ENCODE measurements at regions not wholly inside any gene's neighbourhood (a gene's known extent, or its start where the extent isn't known, plus 50 kb on each side); places are given as distances from the start of the nearest gene placed in this dataset.

GRCh38 chr15:69836048-69836447 lies 261.7 kb downstream of the TLE3 start:
- Histone ChIP-seq H3K9me3 (no peaks in the 10 kb centered on the region), H3K4me3 (no peak overlapping the region), H3K36me3 (no peaks in the 10 kb centered on the region), H3K27ac (replicated peaks in 1 of 4) (no peak overlapping the region), H3K27me3 (peaks cover 0 to 4% (median 0%) of the 10 kb centered on the region in 4 donors), H3K4me1 (no peaks in the 10 kb centered on the region)
- WGBS: 96% methylated on average over 3 of the region's 3 CpGs
- no peak for DNase-seq (ENCODE audit: extremely low spot score)
- intact Hi-C loops (cut with DNase I): no loop called here
- TF ChIP-seq POLR2AphosphoS5 (IDR thresholded peaks at IDR 0.05): no peak
- TF ChIP-seq EP300 (IDR thresholded peaks at IDR 0.05): no peak
- TF ChIP-seq CTCF (IDR thresholded peaks at IDR 0.05): no peak
- no peak for TF ChIP-seq POLR2A (IDR thresholded peaks at IDR 0.05; ENCODE audit: low read depth)

GRCh38 chr15:69836526-69837230 lies 261.0 kb downstream of the TLE3 start:
- Histone ChIP-seq H3K27ac (replicated peaks in 1 of 4) (no peak overlapping the region), H3K4me3 (no peak overlapping the region), H3K4me1 (no peaks in the 10 kb centered on the region), H3K9me3 (no peaks in the 10 kb centered on the region), H3K36me3 (no peaks in the 10 kb centered on the region), H3K27me3 (peaks cover 0 to 4% (median 0%) of the 10 kb centered on the region in 4 donors)
- no peak for DNase-seq (ENCODE audit: extremely low spot score)
- TF ChIP-seq POLR2AphosphoS5 (IDR thresholded peaks at IDR 0.05) (no peak), EP300 (IDR thresholded peaks at IDR 0.05) (no peak), POLR2A (IDR thresholded peaks at IDR 0.05; ENCODE audit: low read depth) (no peak), CTCF (IDR thresholded peaks at IDR 0.05) (no peak)
- intact Hi-C loops (cut with DNase I): no loop called here
- whole genome bisulfite sequencing: 89% methylated on average over 10 of the region's 10 CpGs

GRCh38 chr15:69838338-69838737 lies 259.4 kb downstream of the TLE3 start:
- H3K27ac ChIP-seq (replicated peaks in 1 of 4): no peak overlapping the region
- no peak for DNase-seq (ENCODE audit: extremely low spot score)
- 88% methylated on average over 1 of the region's 1 CpG for WGBS
- H3K4me3 ChIP-seq: no peak overlapping the region
- H3K4me1 ChIP-seq: no peaks in the 10 kb centered on the region
- H3K36me3 ChIP-seq: no peaks in the 10 kb centered on the region
- intact Hi-C loops (cut with DNase I): no loop called here
- no peak for TF ChIP-seq POLR2A (IDR thresholded peaks at IDR 0.05; ENCODE audit: low read depth)
- TF ChIP-seq CTCF (IDR thresholded peaks at IDR 0.05): no peak
- TF ChIP-seq EP300 (IDR thresholded peaks at IDR 0.05): no peak
- no peak for TF ChIP-seq POLR2AphosphoS5 (IDR thresholded peaks at IDR 0.05)
- no peaks in the 10 kb centered on the region for H3K9me3 ChIP-seq
- H3K27me3 ChIP-seq: no peaks in the 10 kb centered on the region

GRCh38 chr15:69838994-69839393 lies 258.7 kb downstream of the TLE3 start:
- H3K9me3 ChIP-seq: no peaks in the 10 kb centered on the region
- DNase-seq (ENCODE audit: extremely low spot score): no peak
- H3K4me1 ChIP-seq: no peaks in the 10 kb centered on the region
- H3K27me3 ChIP-seq: no peaks in the 10 kb centered on the region
- 95% methylated on average over 2 of the region's 2 CpGs for WGBS
- no peaks in the 10 kb centered on the region for H3K36me3 ChIP-seq
- H3K4me3 ChIP-seq: no peak overlapping the region
- no peak overlapping the region for H3K27ac ChIP-seq (replicated peaks in 1 of 4)
- intact Hi-C loops (cut with DNase I): no loop called here
- TF ChIP-seq CTCF (IDR thresholded peaks at IDR 0.05) (no peak), EP300 (IDR thresholded peaks at IDR 0.05) (no peak), POLR2A (IDR thresholded peaks at IDR 0.05; ENCODE audit: low read depth) (no peak), POLR2AphosphoS5 (IDR thresholded peaks at IDR 0.05) (no peak)

Data from esophagus muscularis mucosa (tissue), 4 donors.